NB4 (cell line): ENCODE measurements at regions not wholly inside any gene's neighbourhood (a gene's known extent, or its start where the extent isn't known, plus 50 kb on each side); places are given as distances from the start of the nearest gene placed in this dataset.
A peak's percentile ranks its signal among the peaks of the same experiment; 100 is the strongest.
"Not testable (repeated sequence)": the region's sequence is repeated elsewhere in the genome, so short reads cannot be mapped to it uniquely, and the experiment has no call there.

Experiments used
- DNase-seq: peaks from one replicate; pipeline ENCODE4 v3.0.0; 2010; ENCODE audit warnings: low read depth
- H3K4me3 ChIP-seq: one replicate; pipeline ENCODE4 v1.5.1; 2011; ENCODE audit warnings: mild to moderate bottlenecking, low read depth, low read length, moderate library complexity
- MAX ChIP-seq: IDR thresholded peaks from 2 replicates; pipeline ENCODE4 v1.6.1; 2011; ENCODE audit warnings: low read depth, low read length
- MYC ChIP-seq: IDR thresholded peaks from 2 replicates; pipeline ENCODE4 v1.6.1; 2011; ENCODE audit warnings: low read depth, low read length
- POLR2A ChIP-seq: IDR thresholded peaks from 2 replicates; pipeline ENCODE4 v1.6.1; 2011; ENCODE audit warnings: mild to moderate bottlenecking; ENCODE audit not compliant: insufficient read length; ENCODE audit errors: extremely low read depth
- TF ChIP-seq, protein P1 (sequence below): IDR thresholded peaks from one replicate; pipeline ENCODE4 v1.5.1; 2012; ENCODE audit warnings: low read depth, low read length

- no peak overlapping the region for H3K4me3 ChIP-seq
- no peak for TF ChIP-seq MAX
- no peak for TF ChIP-seq POLR2A
- TF ChIP-seq, protein P1, sequence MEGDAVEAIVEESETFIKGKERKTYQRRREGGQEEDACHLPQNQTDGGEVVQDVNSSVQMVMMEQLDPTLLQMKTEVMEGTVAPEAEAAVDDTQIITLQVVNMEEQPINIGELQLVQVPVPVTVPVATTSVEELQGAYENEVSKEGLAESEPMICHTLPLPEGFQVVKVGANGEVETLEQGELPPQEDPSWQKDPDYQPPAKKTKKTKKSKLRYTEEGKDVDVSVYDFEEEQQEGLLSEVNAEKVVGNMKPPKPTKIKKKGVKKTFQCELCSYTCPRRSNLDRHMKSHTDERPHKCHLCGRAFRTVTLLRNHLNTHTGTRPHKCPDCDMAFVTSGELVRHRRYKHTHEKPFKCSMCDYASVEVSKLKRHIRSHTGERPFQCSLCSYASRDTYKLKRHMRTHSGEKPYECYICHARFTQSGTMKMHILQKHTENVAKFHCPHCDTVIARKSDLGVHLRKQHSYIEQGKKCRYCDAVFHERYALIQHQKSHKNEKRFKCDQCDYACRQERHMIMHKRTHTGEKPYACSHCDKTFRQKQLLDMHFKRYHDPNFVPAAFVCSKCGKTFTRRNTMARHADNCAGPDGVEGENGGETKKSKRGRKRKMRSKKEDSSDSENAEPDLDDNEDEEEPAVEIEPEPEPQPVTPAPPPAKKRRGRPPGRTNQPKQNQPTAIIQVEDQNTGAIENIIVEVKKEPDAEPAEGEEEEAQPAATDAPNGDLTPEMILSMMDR, result no peak
- TF ChIP-seq MYC, result no peak
- no peak for DNase-seq
Observed at GRCh38 chr6:21941926-21942325, 348.4 kb downstream of the SOX4 start.

DNA sequence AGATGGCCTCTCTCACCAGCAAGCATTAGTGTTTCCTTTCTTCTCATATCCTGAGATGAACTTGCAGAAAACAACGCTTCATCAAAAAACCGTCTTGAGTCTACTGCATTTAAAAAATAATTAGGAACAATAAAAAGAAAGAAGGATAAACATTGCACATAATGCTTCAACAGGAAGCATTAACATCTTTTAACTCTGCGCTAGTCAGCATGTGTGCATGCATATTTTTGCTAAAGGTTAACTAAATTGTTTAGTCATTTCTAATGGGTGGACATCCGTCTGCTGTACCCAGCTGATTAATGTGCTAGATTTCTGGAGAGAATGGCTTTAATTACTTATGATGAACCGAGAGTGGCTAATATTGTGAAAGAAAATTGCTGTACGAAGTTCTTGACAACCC is 349.3 kb downstream of the SOX4 start:
- no peak overlapping the region for H3K4me3 ChIP-seq
- no peak for DNase-seq
- TF ChIP-seq POLR2A, result no peak
- TF ChIP-seq, protein P1, result no peak
- no peak for TF ChIP-seq MYC
- no peak for TF ChIP-seq MAX

DNA sequence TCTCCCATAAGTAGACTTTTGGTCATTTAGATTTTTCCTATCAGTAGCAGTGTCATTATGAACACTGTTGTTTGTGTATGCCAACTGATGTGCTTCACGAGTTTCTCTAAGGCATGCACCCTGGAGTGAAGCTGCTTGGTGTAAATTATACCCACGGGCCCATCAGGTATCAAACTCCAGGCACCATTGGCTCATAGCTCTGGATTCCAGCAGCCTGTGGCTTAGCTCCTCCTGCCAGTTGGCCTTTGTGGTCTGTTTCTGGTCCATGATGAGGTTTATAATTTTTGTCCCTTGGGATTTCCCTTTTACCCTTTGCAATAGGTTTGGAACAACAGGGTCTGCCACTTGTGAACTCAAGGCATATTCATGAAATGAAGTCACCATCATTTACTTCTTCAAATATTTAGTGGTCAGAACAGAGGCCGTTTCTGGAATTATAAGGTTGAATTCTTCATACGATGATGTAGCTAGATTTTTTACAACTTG is 350.5 kb downstream of the PRL start:
- TF ChIP-seq, protein P1, result no peak
- no peak for TF ChIP-seq MYC
- TF ChIP-seq POLR2A, result no peak
- no peak for TF ChIP-seq MAX
- no peak overlapping the region for H3K4me3 ChIP-seq
- DNase-seq, result peak; percentile 15

- H3K4me3 ChIP-seq, DNase-seq: not testable (repeated sequence)
Observed at GRCh38 chr6:21947227-21947626, 349.6 kb downstream of the PRL start.

DNA sequence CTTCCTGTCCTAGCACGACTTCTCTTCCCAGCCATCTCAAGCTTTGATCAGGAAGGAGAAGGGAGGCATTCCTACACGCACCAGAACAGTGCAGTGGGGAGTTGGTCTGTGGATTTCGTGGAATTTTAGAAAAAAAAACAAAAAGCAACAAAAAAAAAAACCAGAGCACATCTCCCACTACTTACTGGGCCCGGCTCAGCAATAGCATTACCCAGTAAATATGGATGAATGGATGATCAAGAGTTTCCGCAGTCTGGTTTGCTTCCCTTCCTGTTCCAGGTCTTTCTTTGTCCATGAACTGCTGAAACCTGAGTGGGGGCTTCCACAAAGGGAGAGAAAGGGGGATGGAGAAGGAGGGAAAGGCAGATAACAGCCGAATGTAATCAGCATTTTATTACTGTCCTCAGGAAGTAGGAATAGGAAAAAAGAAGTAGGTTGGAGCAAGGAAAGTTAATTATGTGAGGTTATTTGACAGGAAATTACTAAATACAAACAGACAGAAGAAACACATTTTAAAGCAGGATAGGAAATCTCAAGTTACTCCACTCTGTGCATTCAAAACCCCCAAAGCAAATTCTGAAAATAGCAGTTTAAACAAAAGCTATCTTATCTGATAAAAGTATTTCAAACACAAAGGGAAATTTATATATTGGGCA is 349.0 kb downstream of the PRL start:
- H3K4me3 ChIP-seq, result no peak overlapping the region
- TF ChIP-seq, protein P1, result no peak
- no peak for TF ChIP-seq POLR2A
- TF ChIP-seq MAX, result no peak
- no peak for TF ChIP-seq MYC
- DNase-seq, result no peak

DNA sequence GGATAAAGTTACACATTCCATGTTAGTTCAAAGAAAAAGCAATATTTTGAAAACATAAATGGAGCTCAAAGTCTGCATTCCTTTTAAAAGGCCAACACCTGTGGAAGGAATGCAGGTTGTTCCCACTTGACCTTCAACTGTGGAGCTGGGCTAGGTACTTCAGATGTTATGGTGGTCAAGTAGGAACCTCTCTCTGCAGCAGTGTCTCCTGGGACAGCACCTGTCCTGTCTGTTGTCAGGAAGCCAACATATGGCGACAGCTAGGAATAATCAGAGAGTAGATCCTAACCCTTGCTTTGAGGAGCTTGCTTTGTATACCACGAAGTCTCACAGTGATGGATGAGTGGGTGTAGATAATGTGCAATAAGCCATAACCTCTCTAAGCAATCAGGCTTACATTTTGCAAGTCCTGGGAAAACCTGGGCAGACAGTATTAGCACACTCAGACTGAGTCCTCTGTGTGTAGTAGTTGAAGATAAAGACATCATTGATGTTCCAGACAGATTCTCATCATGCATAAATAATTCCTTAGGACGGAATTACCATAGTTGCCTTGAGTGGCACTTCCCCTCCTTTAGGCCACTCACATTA is 347.5 kb downstream of the PRL start:
- TF ChIP-seq, protein P1, result no peak
- no peak for TF ChIP-seq MYC
- no peak for TF ChIP-seq MAX
- no peak for TF ChIP-seq POLR2A
- no peak for DNase-seq

More for the DNA sequence above, 347.5 kb downstream of the PRL start:
- no peak overlapping the region for H3K4me3 ChIP-seq
